ENCODE measurements at regions not wholly inside any gene's neighbourhood (a gene's known extent, or its start where the extent isn't known, plus 50 kb on each side); places are given as distances from the start of the nearest gene placed in this dataset.
A peak's percentile ranks its signal among the peaks of the same experiment; 100 is the strongest.

DNA sequence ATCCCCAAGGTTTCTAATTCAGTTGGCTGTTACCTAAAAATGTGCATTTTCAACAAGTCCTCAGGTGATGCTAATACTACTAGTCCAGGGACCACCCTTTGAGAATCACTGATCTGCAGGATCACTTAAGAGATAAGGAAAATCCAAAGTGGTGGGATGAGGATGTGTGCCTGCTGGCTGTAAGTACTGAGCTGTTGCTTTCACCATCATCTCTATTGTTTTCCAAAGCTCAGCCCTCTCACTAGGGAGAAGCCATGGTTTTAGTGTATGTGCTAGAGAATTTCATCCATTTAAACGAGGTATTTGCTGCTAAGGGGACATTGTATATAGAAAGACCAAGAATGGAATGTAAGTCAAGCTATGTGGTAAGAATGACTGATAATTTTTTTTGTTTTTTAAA lies 202.3 kb downstream of the KIF21A start:
- no peak for DNase-seq (ENCODE audit: low spot score)

GRCh38 chr12:39239490-39240486 lies 203.1 kb downstream of the KIF21A start:
- DNase-seq (ENCODE audit: low spot score), result peak; percentile 46

DNA sequence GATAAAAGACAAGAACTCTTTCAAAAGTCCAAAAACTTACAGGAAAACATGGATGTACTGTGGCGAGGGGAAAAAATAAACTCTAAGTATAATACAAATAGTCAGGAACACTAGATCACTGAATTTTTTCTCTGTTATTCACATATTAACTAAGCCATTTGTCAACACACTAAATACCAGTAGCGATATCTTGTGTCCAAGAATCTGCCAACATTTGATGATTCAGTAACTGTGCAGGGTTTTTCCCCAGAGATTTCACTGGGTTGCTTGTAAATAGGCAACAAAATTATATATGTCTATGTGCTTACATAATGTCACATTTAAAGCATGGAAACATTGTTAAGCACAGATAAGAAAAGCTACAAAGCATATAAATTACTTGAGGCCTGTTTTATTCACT lies 205.9 kb downstream of the KIF21A start:
- DNase-seq (ENCODE audit: low spot score), result no peak

GRCh38 chr12:39235990-39236767 lies 206.7 kb downstream of the KIF21A start:
- no peak for DNase-seq (ENCODE audit: low spot score)

GRCh38 chr12:39230086-39230485 lies 212.8 kb downstream of the KIF21A start:
- no peak for DNase-seq (ENCODE audit: low spot score)

DNA sequence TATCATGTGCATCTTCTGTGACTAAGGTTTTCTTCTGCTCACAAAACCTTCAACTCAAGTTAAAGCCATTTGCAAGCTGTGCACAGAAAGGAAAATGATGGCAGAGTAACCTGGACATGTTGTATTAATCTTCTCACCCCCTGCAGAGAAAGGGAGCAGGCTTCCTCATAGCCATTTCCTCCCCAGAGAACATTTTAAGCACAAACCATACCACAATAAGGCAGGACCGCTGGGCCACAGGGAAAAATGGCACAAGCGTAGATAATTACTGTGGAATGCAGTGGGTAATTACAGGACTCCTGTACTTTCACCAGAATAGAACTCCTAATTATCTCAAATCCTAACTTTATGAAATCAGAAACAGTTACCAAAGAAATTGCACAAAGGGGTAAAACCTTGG lies 215.7 kb downstream of the KIF21A start:
- no peak for DNase-seq (ENCODE audit: low spot score)

DNA sequence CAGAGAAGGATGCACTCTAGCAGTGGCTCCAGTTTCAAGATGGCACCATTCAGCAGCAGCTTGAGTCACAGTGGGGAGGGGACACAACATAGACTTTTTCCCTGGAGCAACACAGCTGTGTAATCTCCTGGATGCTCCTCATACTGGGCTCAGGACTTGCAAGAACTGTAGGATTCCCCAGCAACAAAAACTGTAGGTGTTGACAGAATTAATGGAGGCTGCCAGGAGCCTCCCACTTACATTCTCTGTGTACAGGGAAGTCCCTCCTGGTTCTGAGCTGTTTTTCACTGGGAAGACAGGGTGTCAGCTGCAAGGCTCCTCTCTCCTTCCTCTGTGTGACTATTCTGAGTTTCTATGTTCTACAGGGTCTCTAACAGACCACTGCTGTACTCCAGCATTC lies 217.9 kb downstream of the KIF21A start:
- DNase-seq (ENCODE audit: low spot score), result no peak

DNA sequence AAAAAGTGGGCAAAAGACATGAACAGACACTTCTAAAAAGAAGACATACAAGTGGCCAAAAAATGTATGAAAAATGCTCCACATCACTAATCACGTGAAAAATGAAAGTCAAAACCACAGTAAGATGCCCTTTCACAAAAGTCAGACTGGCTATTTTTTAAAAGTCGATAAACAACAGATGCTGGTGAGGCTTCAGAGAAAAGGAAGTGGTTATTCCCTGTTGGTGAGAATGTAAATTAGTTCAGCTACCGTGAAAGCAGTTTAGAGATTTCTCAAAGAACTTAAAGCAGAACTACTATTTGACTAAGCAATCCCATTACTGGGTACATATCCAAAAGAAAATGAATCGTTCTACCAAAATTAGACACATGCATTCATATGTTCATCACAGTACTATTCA lies 237.0 kb downstream of the KIF21A start:
- no peak for DNase-seq (ENCODE audit: low spot score)

DNA sequence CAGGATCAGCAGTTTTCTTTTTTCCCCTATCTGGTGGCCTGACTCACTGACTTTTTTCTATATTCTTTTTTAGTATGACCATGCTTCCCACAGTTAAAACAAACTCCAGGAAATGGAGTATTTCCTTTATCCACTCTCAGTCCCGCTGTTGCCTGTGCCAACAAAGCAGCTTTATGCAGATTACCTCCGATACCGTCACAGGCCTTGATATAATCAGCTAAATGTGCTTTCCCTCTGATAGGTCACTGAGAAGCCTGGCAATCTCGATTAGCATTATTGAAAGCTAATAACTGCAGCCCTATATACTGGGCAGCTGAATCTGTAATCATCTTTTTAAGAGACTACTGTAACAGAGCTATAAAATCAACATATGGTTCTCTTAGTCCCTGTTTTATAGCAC lies 243.6 kb downstream of the KIF21A start:
- DNase-seq (ENCODE audit: low spot score), result no peak

GRCh38 chr12:39188689-39189088 lies 254.2 kb downstream of the KIF21A start:
- no peak for DNase-seq (ENCODE audit: low spot score)

DNA sequence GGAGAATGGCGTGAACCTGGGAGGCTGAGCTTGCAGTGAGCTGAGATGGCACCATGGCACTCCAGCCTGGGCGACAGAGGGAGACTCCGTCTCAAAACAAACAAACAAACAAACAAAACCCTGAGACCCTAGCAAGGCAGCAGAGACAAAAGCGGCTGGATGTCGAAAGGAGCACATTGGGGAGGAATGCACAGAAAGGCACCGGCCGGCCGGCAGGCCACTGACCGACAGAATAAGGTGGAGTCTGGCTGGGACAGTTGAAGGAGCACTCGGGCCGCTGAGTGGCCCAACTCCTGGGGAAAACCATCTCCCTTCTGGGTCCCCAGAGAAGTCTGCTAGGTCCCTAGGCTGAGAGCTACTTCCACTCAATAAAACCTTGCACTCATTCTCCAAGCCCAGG lies 256.2 kb downstream of the KIF21A start:
- no peak for DNase-seq (ENCODE audit: low spot score)

DNA sequence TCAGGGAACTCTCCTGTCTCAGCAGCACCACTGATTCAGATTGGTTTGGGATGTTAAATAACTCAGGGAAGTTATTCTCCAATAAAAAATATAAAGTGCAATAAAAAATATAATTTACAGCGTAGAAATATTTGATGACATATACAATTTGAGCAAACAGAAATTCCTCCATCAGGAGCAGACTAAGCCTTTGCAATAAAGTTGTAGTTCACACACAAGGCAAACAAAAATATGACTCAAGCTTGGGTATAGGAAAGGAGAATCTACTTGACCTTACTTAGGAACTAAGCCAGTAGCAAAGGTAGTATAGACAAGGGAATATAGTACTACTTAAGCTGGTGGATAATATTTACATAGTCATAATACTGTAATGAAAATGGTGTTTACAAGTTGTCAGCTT lies 264.1 kb downstream of the KIF21A start:
- no peak for DNase-seq (ENCODE audit: low spot score)

DNA sequence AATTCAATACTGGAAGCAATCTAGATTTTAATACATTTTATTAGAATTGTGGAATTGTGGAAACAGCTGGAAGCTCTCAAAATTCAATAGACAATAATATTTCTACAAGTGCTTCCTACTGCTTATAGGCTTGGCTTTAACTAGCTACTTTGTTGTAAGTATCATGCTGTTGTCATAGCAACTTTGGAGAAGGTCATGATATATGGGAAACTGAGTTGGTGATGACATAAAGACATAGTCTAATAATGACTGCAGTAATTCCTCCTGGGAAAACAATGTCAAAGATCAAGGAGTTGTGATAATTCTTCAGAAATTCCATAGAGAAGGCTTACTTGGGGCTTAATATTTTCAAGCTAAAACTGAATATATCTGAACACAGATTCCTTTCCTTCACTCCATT lies 266.6 kb downstream of the KIF21A start:
- DNase-seq (ENCODE audit: low spot score), result no peak

DNA sequence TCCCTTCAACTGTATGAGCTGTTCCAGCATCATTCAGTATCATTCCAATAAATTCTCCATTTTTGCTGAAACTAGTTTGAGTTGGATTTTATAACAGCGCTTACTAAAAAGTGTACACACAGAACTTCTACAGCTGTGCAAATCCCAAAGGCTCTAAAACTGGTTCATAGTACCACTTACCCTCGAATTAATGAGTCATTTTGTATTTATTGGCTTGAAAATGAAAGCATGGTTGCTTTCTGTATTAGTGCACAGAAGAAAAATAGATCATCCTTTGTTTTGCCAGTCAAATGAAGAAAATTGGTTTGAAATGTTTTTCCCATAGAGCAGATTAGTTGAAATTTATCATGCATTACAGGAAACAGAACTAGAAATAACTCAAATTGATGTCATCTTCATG lies 268.3 kb upstream of the CPNE8 start:
- no peak for DNase-seq (ENCODE audit: low spot score)

DNA sequence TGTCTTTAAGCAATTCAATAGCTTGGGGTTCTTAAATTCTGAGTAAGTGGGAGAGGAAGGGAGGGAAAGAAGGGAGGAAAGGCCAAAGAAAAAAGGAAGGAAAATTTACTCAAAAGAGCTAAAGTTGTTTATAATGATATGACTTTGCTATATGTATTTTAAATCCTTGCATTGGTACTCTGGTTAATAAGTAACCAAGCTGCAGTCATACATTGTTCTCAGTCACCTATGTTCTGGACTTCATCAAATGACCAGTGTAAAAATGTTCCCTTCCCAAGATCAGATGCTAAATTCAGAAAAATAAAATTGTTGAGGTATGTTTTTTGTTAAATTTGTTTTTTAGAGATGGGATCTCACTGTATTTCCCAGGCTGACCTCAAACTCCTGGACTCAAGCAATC lies 259.9 kb upstream of the CPNE8 start:
- no peak for DNase-seq (ENCODE audit: low spot score)

- no peak for DNase-seq (ENCODE audit: low spot score)
Measured at GRCh38 chr12:39161465-39162085, 256.2 kb upstream of the CPNE8 start.

- DNase-seq (ENCODE audit: low spot score), result no peak
Measured at GRCh38 chr12:39157696-39158342, 252.4 kb upstream of the CPNE8 start.

- DNase-seq (ENCODE audit: low spot score), result peak; percentile 31
Measured at GRCh38 chr12:39145175-39145999, 240.0 kb upstream of the CPNE8 start.

DNA sequence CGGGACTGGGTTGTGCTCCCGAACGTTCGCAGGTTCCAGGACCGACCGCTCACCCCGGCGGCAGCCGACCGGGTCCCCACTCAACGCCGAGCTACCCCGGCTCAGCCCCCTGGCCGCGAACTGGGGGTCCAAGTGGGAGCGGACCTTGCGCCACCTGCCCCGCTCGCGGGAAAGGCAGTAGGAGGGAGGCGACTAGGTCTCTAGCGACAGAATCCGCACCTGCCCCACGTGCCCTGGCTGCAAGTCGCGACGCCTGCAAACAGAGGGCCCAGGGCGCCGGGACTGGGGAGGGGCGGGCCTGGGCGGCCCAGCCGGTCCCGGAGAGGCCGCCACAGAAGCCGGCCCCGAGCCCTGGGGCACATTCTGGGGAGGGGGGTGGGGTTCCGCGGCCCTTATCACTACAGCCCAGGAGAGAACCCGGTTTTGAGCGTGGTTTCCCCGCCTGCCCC lies 239.2 kb upstream of the CPNE8 start:
- DNase-seq (ENCODE audit: low spot score), result no peak

DNA sequence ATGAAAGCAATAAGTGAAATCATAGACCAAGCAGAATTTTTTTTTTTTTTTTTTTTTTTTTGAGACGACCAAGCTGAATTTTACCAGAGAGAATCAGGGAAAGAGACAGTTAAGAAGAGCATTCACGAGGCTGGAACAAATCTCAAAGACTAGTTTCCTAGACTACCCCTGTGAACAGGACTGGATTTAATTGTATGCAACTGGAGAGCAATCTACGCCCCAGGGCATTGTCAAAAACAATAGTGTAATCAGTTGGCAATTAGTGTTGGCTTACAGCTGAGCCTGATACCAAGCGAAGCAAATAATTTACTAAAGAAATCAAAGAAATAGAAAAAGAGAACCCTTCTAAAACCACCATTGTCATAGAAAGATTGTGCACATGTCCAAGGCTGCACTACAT lies 232.9 kb upstream of the CPNE8 start:
- no peak for DNase-seq (ENCODE audit: low spot score)

DNA sequence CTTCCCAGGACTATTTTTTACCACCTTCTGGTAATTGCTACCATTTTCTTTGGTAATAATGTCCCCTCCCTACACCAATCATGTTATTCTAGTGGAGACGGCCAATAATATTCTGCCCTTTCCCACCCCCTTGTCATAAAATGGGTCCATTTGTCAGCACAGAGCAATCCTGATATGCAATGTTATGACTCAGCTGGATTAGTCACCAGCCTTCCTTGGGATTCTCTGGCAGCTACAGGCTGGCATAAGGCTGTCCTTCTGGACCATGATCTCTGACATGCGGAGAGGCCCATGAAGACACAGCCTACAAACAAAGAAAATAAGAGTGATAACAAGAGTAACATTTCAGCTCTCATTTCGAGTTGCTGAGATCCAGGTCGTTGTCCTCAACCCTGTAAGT lies 222.0 kb upstream of the CPNE8 start:
- DNase-seq (ENCODE audit: low spot score), result no peak
